Loucy (cell line): ENCODE measurements at regions not wholly inside any gene's neighbourhood (a gene's known extent, or its start where the extent isn't known, plus 50 kb on each side); places are given as distances from the start of the nearest gene placed in this dataset.

Experiments
- H2AFZ ChIP-seq: fragments of 200-600 bp; sonication (generic); 2 replicates; pipeline ENCODE4 v1.6.0; 2016; ENCODE audit warnings: antibody characterized with exemption, mild to moderate bottlenecking, low read length, moderate library complexity
- H3F3A ChIP-seq: fragments of 200-600 bp; 2 replicates; pipeline ENCODE4 v1.6.0; 2016; ENCODE audit warnings: antibody characterized with exemption, low read depth, mild to moderate bottlenecking
- H3K27me3 ChIP-seq: fragments of 200-600 bp; sonication (generic); 2 replicates; pipeline ENCODE4 v1.6.1; 2014; ENCODE audit warnings: low read length, mild to moderate bottlenecking; ENCODE audit not compliant: insufficient read depth, poor library complexity, severe bottlenecking
- H3K36me3 ChIP-seq: fragments of 200-600 bp; sonication (generic); 2 replicates; pipeline ENCODE4 v1.6.1; 2016; ENCODE audit warnings: low read length; ENCODE audit not compliant: insufficient read depth
- H3K4me1 ChIP-seq: fragments of 200-600 bp; sonication (generic); 2 replicates; pipeline ENCODE4 v1.5.1; 2014; ENCODE audit warnings: low read length, mild to moderate bottlenecking; ENCODE audit not compliant: insufficient read depth, poor library complexity, severe bottlenecking
- H3K4me2 ChIP-seq: fragments of 200-600 bp; sonication (generic); 2 replicates; pipeline ENCODE4 v1.6.0; 2014; ENCODE audit warnings: antibody characterized with exemption, low read length, low read depth, mild to moderate bottlenecking; ENCODE audit not compliant: poor library complexity, severe bottlenecking
- H3K4me3 ChIP-seq: fragments of 200-600 bp; sonication (generic); 2 replicates; pipeline ENCODE4 v1.5.1; 2014; ENCODE audit warnings: low read length, mild to moderate bottlenecking, mixed read lengths; ENCODE audit not compliant: poor library complexity, severe bottlenecking
- H3K79me2 ChIP-seq: fragments of 200-600 bp; sonication (generic); 2 replicates; pipeline ENCODE4 v1.6.1; 2014; ENCODE audit warnings: low read length; ENCODE audit not compliant: insufficient read depth
- H3K9ac ChIP-seq: fragments of 200-600 bp; sonication (generic); 2 replicates; pipeline ENCODE4 v1.6.0; 2014; ENCODE audit warnings: mild to moderate bottlenecking, low read depth, low read length, moderate library complexity; ENCODE audit not compliant: poor library complexity, severe bottlenecking
- H3K9me2 ChIP-seq: fragments of 200-600 bp; sonication (generic); replicated peaks from 2 replicates; pipeline ENCODE4 v1.6.1; 2016; ENCODE audit warnings: low read depth, low read length, mixed read lengths
- H3K9me3 ChIP-seq: fragments of 200-600 bp; sonication (generic); 2 replicates; pipeline ENCODE4 v1.6.1; 2014; ENCODE audit warnings: mild to moderate bottlenecking, antibody characterized with exemption, low read length, low read depth; ENCODE audit not compliant: insufficient read depth
- H4K20me1 ChIP-seq: fragments of 200-600 bp; sonication (generic); 2 replicates; pipeline ENCODE4 v1.6.0; 2014; ENCODE audit warnings: antibody characterized with exemption, low read length, mild to moderate bottlenecking; ENCODE audit not compliant: insufficient read depth, poor library complexity, severe bottlenecking
- CTCF ChIP-seq: fragments of 200-600 bp; sonication (generic); conservative IDR thresholded peaks from 2 replicates; pipeline ENCODE4 v1.5.1; 2014; ENCODE audit warnings: mild to moderate bottlenecking, antibody characterized with exemption, low read length
- EZH2phosphoT487 ChIP-seq: fragments of 200-600 bp; IDR thresholded peaks from 2 replicates; pipeline ENCODE4 v1.6.1; 2018; ENCODE audit warnings: antibody characterized with exemption, mild to moderate bottlenecking, moderate library complexity, borderline replicate concordance

- no peaks in the 10 kb centered on the region for H3K79me2 ChIP-seq
- no peaks in the 10 kb centered on the region for H3K27me3 ChIP-seq
- no peaks in the 10 kb centered on the region for H3K36me3 ChIP-seq
- no peaks in the 10 kb centered on the region for H3K4me1 ChIP-seq
- H2AFZ ChIP-seq: no peak overlapping the region
- no peaks in the 10 kb centered on the region for H3F3A ChIP-seq
- H3K9ac ChIP-seq: no peak overlapping the region
- no peaks in the 10 kb centered on the region for H3K9me2 ChIP-seq
- no peak overlapping the region for H3K4me2 ChIP-seq
- H3K4me3 ChIP-seq: no peak overlapping the region
- no peak for TF ChIP-seq EZH2phosphoT487
- TF ChIP-seq CTCF: no peak
- no peaks in the 10 kb centered on the region for H4K20me1 ChIP-seq
- no peaks in the 10 kb centered on the region for H3K9me3 ChIP-seq
These were observed 226.4 kb downstream of the PLA2G4A start for GRCh38 chr1:187054862-187055757.

- Histone ChIP-seq H3K27me3 (no peaks in the 10 kb centered on the region), H3K79me2 (no peaks in the 10 kb centered on the region), H3K9me3 (no peaks in the 10 kb centered on the region), H3K9ac (no peak overlapping the region), H3K4me3 (no peak overlapping the region), H3K4me2 (no peak overlapping the region), H3K4me1 (no peaks in the 10 kb centered on the region), H4K20me1 (no peaks in the 10 kb centered on the region), H3K9me2 (no peaks in the 10 kb centered on the region), H2AFZ (no peak overlapping the region), H3K36me3 (no peaks in the 10 kb centered on the region), H3F3A (no peaks in the 10 kb centered on the region)
- TF ChIP-seq CTCF (no peak), EZH2phosphoT487 (no peak)
These were observed 234.5 kb downstream of the PLA2G4A start for GRCh38 chr1:187063271-187063670.

- H3K9me3 ChIP-seq: no peaks in the 10 kb centered on the region
- H3K36me3 ChIP-seq: no peaks in the 10 kb centered on the region
- H3F3A ChIP-seq: no peaks in the 10 kb centered on the region
- no peaks in the 10 kb centered on the region for H3K9me2 ChIP-seq
- H3K79me2 ChIP-seq: no peaks in the 10 kb centered on the region
- H3K27me3 ChIP-seq: no peaks in the 10 kb centered on the region
- H3K4me2 ChIP-seq: no peak overlapping the region
- no peak overlapping the region for H2AFZ ChIP-seq
- H3K4me1 ChIP-seq: no peaks in the 10 kb centered on the region
- no peak overlapping the region for H3K9ac ChIP-seq
- no peak overlapping the region for H3K4me3 ChIP-seq
- no peaks in the 10 kb centered on the region for H4K20me1 ChIP-seq
- TF ChIP-seq EZH2phosphoT487 (no peak), CTCF (no peak)
These were observed 238.4 kb downstream of the PLA2G4A start for GRCh38 chr1:187067160-187067559.
